Erythroblast (primary cell): ENCODE measurements at regions not wholly inside any gene's neighbourhood (a gene's known extent, or its start where the extent isn't known, plus 50 kb on each side); places are given as distances from the start of the nearest gene placed in this dataset.

Experiments used
- GATA1 ChIP-seq: IDR thresholded peaks from 2 replicates; pipeline ENCODE4 v1.6.1; 2011; ENCODE audit warnings: low read depth, mild to moderate bottlenecking, control low read depth, low read length, moderate library complexity
- POLR2A ChIP-seq: IDR thresholded peaks from 2 replicates; pipeline ENCODE4 v1.6.1; 2011; ENCODE audit warnings: mild to moderate bottlenecking, low read length

GRCh38 chr5:74257645-74258313 is 382.7 kb downstream of the ENC1 start:
- TF ChIP-seq POLR2A: no peak
- no peak for TF ChIP-seq GATA1
